Endothelial cell of hepatic sinusoid (primary cell): ENCODE measurements at regions not wholly inside any gene's neighbourhood (a gene's known extent, or its start where the extent isn't known, plus 50 kb on each side); places are given as distances from the start of the nearest gene placed in this dataset.

Source experiments
- in situ Hi-C: cut with HindIII; loops from 2 replicates; pipeline ENCODE4 v1.10.0; 2017; ENCODE audit warnings: low sequenced_read_pairs

DNA sequence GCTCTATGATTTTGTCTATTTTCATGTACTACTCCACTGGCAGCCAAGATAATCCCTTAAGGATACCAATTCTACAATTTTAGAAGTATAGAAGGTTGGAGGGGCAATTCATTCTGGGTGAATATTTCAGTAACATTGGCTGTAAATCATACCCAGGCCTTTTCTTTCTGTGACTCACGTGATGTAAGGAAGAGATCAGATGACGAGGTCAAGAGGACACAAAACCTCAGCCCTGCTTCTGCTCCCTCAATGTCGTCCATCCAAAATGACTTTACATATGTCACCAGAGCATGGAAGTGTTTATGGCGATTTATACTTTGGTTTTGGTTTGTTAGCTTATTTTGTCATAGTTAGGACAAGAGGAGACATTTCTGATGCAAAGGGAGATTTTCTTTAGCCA is 70.7 kb upstream of the SLC4A4 start:
- in situ Hi-C loops = no loop called here

DNA sequence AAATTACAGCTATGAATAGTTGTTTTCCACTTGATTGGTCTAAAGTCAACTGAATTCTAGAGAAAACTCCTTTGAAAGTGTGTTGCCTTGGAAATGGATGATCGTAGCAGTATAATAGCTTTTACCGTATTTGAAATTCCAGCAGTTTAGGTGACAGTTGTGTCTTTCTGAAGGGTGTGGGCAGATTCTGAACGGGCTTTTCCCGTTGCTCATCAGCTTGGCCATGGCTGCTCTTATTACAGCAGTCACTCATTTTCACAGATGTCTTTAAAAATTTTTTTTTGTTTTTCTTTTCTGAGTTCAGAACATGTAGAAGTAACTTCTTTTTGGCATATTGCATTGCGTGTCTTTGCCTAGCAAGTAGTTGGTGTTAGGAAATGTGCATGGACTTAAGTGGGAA is 69.6 kb upstream of the SLC4A4 start:
- in situ Hi-C loops = no loop called here

DNA sequence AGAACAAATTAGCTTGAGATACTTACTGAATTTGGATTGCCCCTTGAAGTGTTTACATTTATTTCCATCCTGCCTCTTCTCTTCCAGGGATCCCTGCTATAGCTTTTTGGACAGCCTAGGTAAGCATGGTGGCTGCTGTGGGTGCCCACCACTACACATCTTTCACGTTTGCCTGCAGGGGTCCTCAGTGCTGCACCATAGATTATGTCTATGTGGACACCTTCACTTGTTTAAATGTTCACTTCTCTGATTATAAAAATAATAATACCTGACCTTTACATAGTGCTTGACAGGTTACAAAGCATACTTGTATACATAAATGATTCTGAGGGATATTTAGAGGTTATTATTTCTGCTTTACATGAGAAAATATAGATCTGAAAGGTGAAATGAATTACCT is 67.9 kb upstream of the SLC4A4 start:
- in situ Hi-C loops = no loop called here

DNA sequence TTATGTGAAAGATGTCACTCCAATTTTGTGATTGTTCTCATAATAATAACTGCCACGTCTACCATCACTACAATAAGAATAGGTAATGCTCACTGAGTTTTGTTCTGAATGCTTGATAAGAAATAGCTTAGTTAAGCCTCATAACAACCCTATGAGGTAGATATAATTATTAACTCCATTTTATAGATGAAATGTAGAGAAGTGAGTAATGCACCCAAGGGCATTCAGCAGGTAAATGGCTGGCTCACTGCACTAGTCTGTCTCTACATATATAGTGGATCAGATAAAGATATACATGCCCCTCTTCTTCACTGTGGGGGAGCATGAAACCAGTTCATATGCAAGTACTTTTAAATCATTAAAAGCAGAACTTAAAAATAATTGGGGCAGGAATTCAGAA is 65.8 kb upstream of the SLC4A4 start:
- in situ Hi-C loops = no loop called here

DNA sequence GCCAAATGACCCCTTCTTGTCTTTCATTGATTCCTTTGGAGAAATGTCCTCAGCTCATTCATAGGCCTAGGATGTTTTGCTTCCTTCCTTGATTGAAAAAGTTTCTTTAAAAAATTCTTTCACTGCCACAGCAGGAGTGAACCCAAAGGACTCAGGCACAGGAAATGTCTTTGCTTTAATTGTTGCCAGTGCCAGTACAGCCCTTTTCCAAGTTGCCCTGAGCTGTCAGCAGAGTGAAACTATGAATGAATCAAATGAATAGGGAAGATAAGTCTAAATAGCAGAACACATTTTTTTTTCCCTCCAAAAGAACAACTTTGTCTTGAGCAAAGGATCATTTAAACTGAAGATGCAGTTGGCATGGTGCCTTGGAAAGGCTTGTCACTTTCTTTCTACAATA is 63.8 kb upstream of the SLC4A4 start:
- in situ Hi-C loops = no loop called here

DNA sequence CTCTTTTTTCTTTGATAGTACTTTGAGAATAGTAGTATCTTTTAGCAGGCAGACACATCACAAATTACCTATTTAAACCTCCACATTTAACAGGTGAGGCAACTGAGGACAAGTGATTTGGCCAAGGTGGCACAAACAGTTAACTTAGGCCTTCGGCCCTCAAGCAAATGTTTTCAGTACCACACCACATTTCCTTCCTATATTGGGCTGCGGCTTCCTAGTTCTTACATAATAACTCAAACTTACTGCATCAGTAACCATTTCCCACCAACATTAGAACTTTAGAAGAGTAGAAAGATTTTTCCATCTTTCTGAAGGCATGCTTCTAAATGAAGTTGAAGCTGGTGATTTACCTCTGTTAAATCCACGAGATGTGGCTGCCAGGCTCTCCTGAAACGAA is 63.2 kb upstream of the SLC4A4 start:
- in situ Hi-C loops = no loop called here

DNA sequence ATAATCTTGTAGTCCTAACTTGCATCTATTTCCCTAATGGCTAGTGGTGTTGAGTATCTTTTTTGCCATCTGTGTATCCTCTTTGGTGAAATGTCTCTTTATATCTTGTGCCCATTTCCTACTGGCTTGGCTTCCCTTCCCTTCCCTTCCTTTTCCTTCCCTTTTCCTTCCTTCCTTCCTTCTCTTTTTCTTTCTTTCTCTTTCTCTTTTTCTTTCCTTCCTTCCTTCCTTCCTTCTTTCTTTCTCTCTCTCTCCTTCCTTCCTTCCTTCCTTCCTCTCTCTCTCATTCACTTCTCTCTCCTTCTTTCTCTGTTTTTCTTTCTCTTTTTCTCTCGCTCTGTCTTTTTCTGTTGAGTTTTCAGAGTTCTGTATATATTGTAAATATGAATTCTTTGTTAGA is 61.5 kb upstream of the SLC4A4 start:
- in situ Hi-C loops = no loop called here

DNA sequence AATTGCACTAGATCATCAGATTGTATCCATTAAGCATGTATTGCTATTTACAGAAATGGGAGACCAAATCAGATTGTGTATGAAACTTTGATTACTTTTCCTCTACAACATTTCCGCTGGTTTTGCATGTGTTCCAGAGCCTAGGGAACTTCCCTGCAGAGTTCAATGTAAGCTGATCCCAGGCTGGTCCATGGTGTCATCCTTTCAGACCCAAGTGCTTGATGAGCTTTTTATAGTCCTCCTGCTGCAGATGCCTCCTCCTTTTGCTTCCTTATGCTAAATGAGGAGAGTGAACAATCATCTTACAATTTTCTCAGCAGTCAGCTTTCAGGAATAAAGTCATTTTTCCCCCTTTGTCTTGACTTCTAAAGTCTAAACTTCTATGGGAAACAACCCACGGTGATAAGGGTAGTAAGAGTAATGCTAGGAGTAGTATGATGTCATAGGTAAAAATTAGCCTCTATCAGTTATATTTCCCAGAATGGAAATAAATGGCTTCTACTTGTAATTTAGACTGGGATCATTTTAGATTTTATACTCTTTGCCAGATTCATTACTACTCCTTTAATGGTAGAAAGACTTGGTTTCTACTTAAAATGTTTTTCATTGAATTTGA is 55.1 kb upstream of the SLC4A4 start:
- in situ Hi-C loops = no loop called here

DNA sequence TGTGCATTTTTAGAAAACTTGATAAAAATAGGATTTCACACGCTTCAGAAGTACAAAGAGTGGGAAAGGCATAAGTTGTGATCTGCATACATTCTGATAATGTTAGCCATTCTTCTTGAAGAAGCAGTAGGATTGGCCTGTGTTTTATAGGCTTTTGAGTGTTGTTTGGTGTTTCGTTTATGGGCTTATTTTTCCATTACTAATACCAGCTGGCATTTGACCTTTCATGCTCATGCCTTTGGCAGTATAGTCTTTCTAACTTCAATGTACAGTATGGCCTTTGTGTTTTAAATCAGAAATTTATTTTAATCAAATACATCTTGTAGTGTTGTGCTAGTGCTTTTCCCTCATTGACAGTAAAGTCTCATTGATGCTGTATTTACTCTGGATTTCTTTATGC is 51.5 kb upstream of the SLC4A4 start:
- in situ Hi-C loops = no loop called here

DNA sequence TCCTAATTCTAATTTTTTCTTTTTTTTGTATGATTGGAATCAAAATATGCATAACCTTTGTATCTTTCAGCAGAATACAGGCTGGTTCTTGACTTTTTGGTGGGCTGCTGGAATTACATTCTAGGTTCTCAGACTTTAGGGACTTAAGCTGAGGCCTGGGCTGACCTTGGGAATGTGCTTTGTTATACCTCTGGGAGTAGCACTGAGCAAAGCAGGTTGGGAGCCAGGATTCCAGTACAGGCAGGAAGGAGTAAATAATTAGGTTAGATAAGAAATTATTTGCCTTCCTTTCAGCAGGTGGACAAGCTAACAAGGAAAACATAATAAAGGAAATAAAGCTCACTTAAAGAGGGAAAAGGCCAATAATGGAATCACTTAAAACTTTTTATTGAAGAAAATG is 49.9 kb upstream of the SLC4A4 start:
- in situ Hi-C loops = no loop called here
